ENCODE measurements at regions not wholly inside any gene's neighbourhood (a gene's known extent, or its start where the extent isn't known, plus 50 kb on each side); places are given as distances from the start of the nearest gene placed in this dataset.

- no peak for TF ChIP-seq POLR2AphosphoS5 (IDR thresholded peaks at IDR 0.05)
- no peak for TF ChIP-seq POLR2A (IDR thresholded peaks at IDR 0.05)
- TF ChIP-seq CTCF (IDR thresholded peaks at IDR 0.05 in 8 of 11, conservative IDR thresholded peaks at IDR 0.05 in 3 of 11): no peak
- 77 to 84% (median 80%) methylated on average over 4 to 5 of the region's 5 CpGs for WGBS, 5 donors
- Histone ChIP-seq H3K36me3 (no peaks in the 10 kb centered on the region), H3K27me3 (replicated peaks in 1 of 7) (peaks cover 0 to 3% (median 0%) of the 10 kb centered on the region in 7 donors), H3K27ac (no peak overlapping the region), H3K4me3 (no peak overlapping the region), H3K4me1 (no peaks in the 10 kb centered on the region), H3K9me3 (no peaks in the 10 kb centered on the region)
- no peak for DNase-seq
- intact Hi-C loops (cut with DNase I; ENCODE audit: low total_unique reads): no loop called here
Observed at GRCh38 chr14:44820230-44820964, 141.3 kb downstream of the KLHL28 start.

DNA sequence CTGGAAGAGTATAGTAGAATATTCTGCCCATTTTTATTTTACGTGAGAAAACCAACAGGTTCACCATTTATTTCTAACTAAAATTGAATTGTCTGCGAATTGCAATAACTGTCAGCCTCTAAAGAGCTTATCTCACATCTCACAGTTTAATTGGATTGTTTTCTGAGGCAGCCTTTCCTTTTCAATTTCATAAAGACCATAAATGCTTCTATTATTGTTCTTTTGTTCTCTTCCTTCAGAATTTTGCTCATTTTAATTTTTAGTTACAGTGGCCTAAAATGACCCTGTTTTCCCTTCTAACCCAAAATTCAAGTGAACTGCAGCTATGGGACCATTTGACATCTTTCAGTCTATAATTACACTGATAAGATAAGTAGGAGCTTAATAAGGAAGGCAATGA lies 147.6 kb downstream of the KLHL28 start:
- Histone ChIP-seq H3K9me3 (no peaks in the 10 kb centered on the region), H3K4me1 (no peaks in the 10 kb centered on the region), H3K27ac (no peak overlapping the region), H3K27me3 (replicated peaks in 1 of 7) (peaks cover 0 to 5% (median 0%) of the 10 kb centered on the region in 7 donors), H3K4me3 (no peak overlapping the region), H3K36me3 (no peaks in the 10 kb centered on the region)
- no peak for DNase-seq
- intact Hi-C loops (cut with DNase I; ENCODE audit: low total_unique reads): no loop called here
- TF ChIP-seq POLR2AphosphoS5 (IDR thresholded peaks at IDR 0.05) (no peak), CTCF (IDR thresholded peaks at IDR 0.05 in 8 of 11, conservative IDR thresholded peaks at IDR 0.05 in 3 of 11) (no peak)
- 71 to 79% (median 77%) methylated on average over 2 of the region's 2 CpGs for WGBS, 5 donors

- H3K27me3 ChIP-seq (replicated peaks in 1 of 7): peaks cover 0 to 5% (median 0%) of the 10 kb centered on the region in 7 donors
- no peak overlapping the region for H3K27ac ChIP-seq
- no peak overlapping the region for H3K4me3 ChIP-seq
- TF ChIP-seq POLR2AphosphoS5 (IDR thresholded peaks at IDR 0.05): no peak
- no peak for TF ChIP-seq CTCF (IDR thresholded peaks at IDR 0.05 in 8 of 11, conservative IDR thresholded peaks at IDR 0.05 in 3 of 11)
- TF ChIP-seq POLR2A (IDR thresholded peaks at IDR 0.05): no peak
- WGBS, 5 donors: 88 to 89% (median 88%) methylated on average over 10 of the region's 10 CpGs
- no peaks in the 10 kb centered on the region for H3K9me3 ChIP-seq
- DNase-seq: no peak
- intact Hi-C loops (cut with DNase I; ENCODE audit: low total_unique reads): no loop called here
- no peaks in the 10 kb centered on the region for H3K4me1 ChIP-seq
- H3K36me3 ChIP-seq: no peaks in the 10 kb centered on the region
Observed at GRCh38 chr14:44812672-44813071, 149.1 kb downstream of the KLHL28 start.

DNA sequence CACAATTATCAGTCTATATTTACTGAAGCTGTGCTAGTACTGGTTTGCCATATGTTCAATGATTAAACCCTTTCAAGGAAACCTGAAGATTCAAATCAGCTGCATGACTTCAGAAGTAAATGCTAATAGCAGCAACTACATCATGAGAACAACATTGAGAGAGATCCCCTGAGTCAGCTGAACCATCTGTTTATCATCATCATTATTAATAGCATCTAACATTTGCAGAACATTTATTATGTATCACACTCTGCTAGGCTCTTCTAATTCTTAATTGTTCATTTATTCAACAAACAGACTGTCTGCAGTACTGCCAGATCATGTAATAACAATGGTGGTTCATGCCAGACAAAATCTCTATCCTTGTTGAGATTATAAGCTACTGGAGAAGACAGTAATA lies 157.4 kb downstream of the KLHL28 start:
- Histone ChIP-seq H3K4me3 (no peak overlapping the region), H3K4me1 (no peaks in the 10 kb centered on the region), H3K27ac (no peak overlapping the region), H3K36me3 (no peaks in the 10 kb centered on the region), H3K9me3 (no peaks in the 10 kb centered on the region), H3K27me3 (replicated peaks in 1 of 7) (no peaks in the 10 kb centered on the region)
- intact Hi-C loops (cut with DNase I; ENCODE audit: low total_unique reads): no loop called here
- TF ChIP-seq POLR2AphosphoS5 (IDR thresholded peaks at IDR 0.05) (no peak), POLR2A (IDR thresholded peaks at IDR 0.05) (no peak)
- DNase-seq: no peak
